22Rv1 (cell line): ENCODE measurements at regions not wholly inside any gene's neighbourhood (a gene's known extent, or its start where the extent isn't known, plus 50 kb on each side); places are given as distances from the start of the nearest gene placed in this dataset.

ENCODE experiments used
- H3K27ac ChIP-seq: fragments of 450-650 bp; 2 replicates; pipeline ENCODE4 v1.5.1; 2017
- ZFX ChIP-seq: fragments of 450-650 bp; IDR thresholded peaks from 2 replicates; pipeline ENCODE4 v1.6.1; 2017; ENCODE audit warnings: antibody characterized with exemption, borderline replicate concordance
- TF ChIP-seq, protein P1 (sequence below): fragments of 450-650 bp; IDR thresholded peaks from 2 replicates; pipeline ENCODE4 v1.5.1; 2017; ENCODE audit warnings: mild to moderate bottlenecking

DNA sequence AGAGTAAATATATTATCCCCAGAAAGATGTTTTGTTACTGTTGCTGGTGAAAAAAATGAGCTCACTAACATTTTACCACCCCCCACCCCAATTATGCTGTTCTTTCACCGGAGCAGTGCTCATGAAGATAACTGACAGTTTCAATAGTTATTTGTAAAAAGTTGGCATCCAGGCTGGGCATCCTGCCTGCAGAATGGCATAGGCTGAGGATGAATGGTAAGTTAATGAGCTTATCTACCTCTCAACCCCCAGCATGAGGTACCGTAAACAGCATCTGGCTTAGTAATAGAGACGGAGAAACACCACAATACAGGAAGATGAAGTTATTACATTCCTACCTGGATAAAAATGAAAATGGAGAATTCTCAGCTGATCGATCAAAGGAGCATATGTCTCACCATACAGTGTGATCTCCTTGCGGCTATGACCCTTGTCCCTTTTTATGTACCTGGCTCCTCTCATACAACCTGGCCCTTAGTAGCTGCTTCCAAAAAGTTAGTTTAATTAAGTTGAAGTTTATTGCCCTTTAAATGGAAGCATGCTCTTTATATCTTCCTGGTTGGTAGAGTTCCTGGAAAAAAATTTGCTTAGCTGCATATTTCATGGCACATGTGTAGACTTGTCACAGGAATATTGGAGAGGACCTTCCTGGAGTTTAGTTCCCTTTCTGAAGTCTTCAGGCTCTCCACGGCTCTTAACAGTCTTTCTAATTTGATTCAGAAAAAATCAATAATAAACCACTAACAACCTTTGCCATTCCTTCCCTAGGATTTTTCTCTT lies 61.2 kb upstream of the MPHOSPH6 start:
- no peak for TF ChIP-seq ZFX
- TF ChIP-seq, protein P1, sequence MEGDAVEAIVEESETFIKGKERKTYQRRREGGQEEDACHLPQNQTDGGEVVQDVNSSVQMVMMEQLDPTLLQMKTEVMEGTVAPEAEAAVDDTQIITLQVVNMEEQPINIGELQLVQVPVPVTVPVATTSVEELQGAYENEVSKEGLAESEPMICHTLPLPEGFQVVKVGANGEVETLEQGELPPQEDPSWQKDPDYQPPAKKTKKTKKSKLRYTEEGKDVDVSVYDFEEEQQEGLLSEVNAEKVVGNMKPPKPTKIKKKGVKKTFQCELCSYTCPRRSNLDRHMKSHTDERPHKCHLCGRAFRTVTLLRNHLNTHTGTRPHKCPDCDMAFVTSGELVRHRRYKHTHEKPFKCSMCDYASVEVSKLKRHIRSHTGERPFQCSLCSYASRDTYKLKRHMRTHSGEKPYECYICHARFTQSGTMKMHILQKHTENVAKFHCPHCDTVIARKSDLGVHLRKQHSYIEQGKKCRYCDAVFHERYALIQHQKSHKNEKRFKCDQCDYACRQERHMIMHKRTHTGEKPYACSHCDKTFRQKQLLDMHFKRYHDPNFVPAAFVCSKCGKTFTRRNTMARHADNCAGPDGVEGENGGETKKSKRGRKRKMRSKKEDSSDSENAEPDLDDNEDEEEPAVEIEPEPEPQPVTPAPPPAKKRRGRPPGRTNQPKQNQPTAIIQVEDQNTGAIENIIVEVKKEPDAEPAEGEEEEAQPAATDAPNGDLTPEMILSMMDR = no peak
- no peak overlapping the region for H3K27ac ChIP-seq

DNA sequence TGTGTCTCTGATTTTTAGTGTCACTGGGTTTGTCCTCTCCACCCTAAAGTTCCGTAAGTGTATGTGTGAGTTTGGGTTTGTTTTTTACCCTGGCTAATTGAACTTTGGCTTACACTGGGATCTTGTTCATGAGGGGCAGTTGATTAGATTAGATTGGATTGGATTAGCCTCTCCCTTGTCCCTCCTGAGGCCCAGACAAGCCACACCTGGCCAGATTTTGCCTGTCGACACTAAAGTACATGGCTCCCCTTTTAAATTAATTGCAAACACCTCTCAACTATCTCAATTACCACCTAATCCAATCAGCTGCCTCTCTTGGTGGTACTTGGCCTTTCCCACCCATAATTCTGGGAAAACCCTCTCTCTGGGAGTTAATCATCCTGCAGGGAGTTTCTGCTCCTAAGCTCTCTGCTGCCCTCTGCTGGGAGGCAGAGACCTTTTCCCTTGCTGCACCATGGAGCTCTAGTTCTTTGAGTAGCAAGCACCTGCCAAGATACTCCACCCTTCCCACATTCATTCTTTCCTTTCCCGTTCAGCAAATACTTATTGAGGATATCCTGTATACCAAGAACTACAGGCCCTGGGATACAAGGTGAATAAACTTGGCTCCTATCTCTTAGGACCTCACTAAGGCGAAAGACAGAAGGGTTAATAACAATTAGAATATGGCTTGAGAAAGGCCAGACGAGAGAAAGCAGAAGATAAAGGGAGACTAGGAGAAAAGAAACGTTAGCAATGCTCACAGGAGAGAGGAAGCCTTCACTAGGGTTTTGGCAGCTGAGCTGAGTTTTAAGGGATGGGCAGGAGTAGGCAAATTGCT lies 60.0 kb upstream of the MPHOSPH6 start:
- TF ChIP-seq, protein P1 = peak; percentile 91
- no peak for TF ChIP-seq ZFX
- no peak overlapping the region for H3K27ac ChIP-seq

GRCh38 chr16:82226327-82226726 lies 56.3 kb upstream of the MPHOSPH6 start:
- TF ChIP-seq, protein P1 = no peak
- no peak for TF ChIP-seq ZFX
- H3K27ac ChIP-seq = no peak overlapping the region

DNA sequence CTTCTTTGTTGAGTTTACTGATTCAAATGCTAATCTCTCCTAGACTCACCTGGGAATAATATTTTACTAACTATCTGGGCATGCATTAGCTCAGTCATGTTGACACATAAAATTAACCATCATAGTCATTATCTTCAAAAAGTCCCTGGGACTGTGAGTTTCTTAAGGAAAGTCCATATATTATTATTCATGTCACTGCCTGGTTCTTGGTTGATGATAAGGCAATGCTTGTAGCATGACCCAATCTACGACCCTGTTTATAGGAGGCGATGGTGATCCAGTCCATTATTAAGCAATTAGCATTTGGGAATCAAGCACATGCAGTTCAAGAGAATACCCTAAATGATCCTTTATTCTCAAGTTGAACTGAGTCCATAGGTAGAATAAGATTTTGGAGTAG lies 54.8 kb upstream of the MPHOSPH6 start:
- H3K27ac ChIP-seq = no peak overlapping the region
- no peak for TF ChIP-seq ZFX
- TF ChIP-seq, protein P1 = no peak

DNA sequence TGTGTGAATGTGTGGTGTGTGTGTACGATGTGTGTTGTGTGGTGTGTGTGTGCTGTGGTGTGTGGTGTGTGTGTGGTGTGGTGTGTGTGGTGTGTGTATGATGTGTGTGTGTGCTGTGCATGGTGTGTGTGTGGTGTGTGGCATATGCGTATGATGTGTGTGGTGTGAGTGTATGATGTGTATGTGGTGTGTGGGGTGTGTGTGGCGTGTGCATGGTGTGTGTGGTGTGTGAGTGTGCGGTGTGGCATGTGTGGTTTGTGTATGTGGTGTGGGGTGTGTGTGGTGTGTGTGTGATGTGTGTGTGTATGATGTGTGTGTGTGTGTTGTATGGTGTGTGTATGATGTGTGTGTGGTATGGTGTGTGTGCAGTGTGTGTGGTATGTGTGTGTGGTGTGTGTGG lies 50.5 kb upstream of the MPHOSPH6 start:
- no peak overlapping the region for H3K27ac ChIP-seq
- no peak for TF ChIP-seq ZFX
- TF ChIP-seq, protein P1 = no peak
